HG02852 (cell line): ENCODE measurements at regions not wholly inside any gene's neighbourhood (a gene's known extent, or its start where the extent isn't known, plus 50 kb on each side); places are given as distances from the start of the nearest gene placed in this dataset.

Experiments
- ATAC-seq: cut with Tn5 transposase; IDR thresholded peaks from one replicate; pipeline ENCODE4 v1.9.1; 2021; ENCODE audit warnings: mild to moderate bottlenecking, moderate library complexity; ENCODE audit not compliant: unreplicated experiment

DNA sequence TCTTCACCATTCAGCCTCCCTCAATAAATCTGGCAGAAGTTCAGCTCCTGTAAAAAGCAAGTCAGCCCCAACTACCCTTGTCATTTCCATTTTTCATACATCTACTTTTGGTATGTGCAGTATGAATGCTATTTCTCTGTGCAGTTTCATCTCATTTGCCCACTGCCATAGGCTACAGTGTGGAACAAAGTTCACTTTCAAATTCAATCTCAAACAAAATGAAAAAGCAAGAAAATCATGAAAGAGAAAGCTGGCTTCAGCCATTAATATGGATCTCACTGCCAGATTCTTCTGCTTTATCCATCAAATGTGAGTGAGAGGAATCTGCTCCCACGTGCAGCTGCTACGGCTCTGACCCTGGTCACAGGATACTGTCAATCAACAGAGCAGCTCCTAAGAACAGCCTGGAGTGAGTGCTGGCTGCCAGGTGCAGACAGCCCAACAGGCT lies 494.2 kb downstream of the ZNF608 start:
- no peak for ATAC-seq

DNA sequence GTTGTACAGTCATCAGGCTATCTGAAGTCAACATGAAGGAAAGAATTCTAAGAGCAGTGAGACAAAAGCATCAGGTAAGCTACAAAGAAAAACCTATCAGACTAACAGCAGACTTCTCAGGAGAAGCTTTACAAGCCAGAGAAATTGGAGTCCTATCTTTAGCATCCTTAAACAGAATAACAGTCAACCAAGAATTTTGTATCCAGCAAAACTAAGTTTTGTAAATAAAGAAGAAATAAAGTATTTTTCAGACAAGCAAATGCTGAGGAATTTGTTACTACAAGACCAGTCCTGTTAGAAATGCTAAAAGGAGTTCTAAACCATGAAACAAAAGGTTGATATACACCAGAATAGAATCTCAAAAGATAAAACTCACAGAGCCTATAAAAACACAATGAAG lies 501.2 kb downstream of the ZNF608 start:
- ATAC-seq, result no peak

DNA sequence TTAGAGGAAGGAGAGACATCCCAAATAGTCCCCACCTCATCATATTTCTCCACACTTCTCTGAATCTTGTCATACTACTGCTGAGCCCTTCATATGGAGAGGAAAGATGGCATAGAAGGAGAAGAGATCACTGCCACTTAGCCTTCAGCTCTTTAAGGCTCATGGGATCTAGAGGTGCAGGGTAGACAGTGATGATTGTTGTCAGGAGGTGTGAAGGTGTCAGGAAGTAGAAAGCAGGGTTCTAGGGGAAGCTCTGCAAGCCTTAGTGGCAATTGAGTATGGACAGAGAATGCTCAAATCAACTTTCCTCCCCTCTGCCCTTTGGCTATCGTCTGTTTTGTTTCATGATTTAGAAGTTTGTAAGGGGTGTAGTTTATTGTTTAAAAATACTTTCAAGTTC lies 505.7 kb downstream of the ZNF608 start:
- no peak for ATAC-seq

DNA sequence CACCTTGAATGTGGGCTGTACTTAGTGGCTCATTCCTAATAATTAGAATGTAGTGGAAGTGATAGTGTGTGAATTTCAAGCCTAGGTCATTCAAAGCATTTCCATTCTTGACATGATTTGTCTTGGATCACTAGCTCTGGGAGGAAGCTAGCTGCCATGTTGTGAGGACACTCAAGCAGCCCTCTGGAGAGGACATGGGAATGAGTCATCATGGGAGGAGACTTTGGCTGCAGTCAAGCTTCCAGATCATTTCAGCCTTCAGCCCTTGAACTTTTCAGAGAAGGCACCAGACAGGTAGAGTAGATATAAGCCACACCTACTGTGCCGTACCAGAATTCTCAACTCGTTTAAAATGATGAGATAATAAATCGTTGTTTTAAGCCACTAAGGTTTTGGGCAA lies 506.9 kb downstream of the ZNF608 start:
- no peak for ATAC-seq

DNA sequence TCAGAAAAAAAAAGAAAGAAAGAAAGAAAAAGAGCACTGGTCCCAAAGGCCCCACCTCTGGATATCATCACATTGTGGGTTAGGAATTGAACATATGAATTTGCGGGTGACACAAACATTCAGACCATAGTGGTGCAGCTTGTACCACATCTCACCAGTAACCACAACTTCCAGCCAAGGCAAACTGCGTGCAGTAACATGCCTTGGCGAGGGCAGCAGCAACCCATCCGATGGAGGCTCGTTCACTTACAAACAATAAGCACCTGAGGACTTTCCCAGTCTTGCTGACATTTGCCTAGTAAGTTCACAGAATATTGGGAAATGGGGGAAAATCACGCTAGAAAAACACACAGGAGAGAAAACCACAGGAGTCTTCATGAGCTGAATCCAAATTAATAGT lies 508.1 kb downstream of the ZNF608 start:
- no peak for ATAC-seq

DNA sequence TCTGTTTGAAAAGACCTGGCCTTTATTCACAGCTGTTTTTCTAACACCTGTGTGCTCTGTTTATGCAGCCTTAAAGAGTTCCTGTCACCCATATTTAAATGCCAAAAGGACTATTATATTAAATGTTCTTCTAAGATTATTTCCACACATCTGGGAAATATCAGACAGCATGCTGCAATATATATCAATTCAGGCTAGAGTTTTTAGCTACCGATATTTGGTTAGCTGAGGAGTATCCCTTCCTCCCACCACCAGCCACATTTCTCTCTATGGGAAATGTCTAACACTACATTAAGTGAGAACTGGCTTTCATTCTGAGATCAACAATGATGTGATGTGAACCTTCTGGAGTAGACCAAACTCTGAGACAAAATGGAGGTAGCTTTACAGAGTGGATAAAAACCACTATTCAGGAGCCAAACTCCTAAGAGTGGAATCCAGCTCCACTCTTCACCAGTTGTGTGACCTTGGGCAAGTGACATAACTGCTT lies 509.2 kb downstream of the ZNF608 start:
- ATAC-seq, result no peak

DNA sequence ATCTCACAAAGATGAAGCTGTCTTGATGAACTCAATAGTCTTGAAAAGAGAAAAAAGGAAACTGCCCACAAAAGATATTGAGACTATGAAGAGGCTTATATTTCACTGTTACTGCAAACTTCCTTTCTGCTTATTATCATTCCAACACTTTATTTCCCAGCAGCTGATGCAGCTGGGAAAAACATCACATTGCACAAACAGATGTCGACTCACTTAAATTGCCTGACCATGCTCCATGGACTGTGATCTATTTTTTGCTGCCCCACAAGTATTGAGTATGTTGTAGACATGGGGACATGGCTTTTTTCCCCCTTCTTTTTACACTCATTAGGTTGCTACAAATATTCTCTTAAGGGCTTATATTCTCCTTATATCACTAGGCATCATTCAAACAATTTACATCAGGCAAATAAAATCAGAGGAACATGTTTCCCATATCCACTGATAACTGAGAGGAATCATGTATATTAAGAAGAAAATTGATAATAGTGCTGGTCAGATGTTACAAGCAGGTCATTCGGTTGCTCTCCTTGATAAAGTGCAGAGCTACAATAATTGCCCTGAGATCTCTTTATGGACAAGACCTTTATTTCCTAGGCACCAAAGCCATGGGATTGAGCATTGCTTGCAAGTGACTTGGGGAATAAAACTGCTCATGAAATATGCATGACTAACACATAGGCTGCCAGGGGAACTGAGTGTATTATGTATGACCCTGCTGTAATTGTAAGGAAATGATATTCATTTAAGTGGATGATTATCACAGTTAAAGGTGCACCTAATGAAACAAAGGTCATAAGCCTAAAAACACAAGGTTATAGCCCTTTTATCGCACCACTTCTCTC lies 509.9 kb downstream of the ZNF608 start:
- ATAC-seq, result no peak

DNA sequence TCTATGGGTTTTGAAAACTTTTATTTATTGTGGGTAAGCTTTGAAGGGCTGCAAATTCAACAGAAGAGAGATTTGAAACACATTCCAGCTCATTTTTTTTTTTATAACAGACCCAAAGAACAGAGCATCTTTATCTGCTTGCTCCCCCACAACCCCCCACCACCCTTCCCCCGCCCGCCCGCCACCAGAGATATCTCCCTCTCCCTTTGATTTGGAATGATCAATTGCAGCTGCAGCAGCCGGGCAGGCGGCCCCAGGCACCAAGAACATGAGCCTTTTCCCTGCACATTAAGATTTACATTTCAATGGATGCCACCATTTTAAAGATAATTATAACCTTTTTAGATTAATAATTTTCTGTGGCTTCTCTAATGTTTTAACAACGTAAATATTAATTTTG lies 510.9 kb downstream of the ZNF608 start:
- ATAC-seq, result no peak

DNA sequence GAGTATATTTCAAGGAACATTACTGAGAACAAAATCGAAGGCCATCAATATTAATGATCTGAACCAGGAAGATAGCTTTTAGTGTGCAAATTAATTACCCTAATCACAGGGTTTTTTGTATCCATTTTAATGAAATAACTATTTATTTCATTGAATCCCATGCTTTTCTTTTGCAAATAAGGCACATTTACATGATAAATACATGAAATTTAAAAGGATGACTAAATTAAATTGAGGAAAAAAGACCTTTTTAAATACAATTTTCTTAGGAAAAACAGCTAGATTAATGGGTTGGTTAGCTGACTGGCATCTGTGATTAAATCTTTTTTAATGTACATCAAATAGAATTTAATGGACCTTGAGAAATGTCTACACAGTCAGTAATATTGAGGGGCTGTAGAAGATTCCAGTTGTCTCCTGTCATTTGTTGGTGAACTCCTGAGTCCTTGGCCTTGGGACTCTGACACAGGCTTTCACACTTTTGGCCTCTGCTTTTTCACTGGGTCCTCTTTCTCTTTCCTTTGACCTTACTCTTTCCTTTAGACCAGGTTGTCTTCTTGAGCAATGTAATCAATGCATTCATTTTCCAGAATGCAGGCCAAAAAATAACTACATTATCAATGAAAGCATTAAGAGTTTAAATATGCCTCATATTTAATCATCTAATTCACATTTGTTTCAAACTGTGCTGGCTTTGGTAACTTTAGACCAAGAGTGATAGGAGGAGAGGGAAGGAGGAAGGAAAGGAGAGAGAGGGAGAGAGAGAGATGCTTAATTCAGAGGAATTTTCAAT lies 511.5 kb downstream of the ZNF608 start:
- ATAC-seq, result no peak

DNA sequence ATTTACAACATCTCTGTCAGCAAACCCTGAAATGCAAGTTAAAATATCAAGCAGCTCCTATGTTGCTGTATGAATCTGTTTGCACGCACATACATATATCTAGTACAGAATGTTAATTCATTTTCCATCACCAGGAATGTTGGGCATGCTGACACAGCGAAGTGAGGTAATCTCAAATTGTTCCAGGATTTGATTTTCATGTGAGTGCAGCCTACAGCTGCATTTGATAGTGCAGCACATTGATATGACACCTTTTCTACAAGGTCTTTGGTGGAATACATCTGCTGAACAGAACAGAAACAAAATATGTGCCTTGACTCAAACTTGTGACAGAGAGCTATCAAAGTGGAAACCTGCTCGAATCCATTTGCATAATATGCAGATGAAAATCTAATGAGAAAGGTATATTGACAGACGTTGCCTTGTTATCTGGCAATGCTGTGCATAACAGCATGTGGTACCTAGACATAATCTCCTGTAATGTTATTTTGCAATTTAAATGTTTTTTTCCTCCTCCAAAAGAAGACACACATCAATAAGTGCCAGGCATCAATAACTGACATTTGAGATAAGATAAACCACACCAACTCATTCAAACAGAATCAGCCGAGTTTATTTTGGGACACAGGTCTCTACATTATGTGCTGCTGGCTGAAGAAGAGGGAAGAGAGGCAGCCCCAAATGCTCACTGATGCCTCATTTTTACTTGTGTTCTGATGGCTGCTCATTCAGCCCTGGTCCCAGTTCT lies 512.2 kb downstream of the ZNF608 start:
- ATAC-seq, result no peak

DNA sequence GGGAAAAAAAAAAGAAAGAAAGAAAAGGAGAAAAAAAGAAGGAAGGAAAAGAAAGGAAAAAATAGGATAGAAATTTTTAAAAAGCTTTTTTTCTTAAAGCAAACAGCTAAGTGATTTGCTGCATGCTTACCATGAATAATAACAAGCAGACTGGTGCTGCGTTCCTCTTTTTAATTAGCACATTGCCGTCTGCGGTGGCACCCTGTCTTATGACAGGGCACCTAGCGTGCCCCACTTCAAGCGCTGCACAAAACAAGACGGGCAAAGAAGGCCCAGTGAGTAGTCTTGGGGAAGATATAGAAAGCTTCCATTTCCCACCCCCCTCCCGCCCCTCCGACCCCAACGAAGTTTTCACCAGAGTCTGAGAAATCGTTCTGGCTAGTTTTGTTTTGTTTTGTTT lies 513.9 kb downstream of the ZNF608 start:
- ATAC-seq, result no peak

DNA sequence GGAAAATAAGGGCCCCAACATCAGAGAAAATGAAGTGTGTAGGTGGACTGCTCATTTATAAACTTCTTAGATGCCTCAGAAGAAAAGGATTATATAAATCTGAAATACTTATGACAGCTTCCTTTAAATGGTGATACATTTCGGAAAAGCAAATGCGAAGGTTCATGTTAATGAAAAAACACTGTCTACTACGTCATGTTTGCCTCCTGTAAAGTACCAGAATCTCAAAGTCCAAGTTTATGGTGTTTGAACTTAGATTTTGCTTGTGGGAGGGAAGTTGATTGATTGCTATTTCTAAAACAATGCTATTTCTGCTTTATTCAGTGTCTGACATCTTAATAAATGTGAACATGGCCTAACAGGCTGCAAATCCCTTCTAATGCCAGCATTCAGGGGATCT lies 514.6 kb downstream of the ZNF608 start:
- ATAC-seq, result no peak

DNA sequence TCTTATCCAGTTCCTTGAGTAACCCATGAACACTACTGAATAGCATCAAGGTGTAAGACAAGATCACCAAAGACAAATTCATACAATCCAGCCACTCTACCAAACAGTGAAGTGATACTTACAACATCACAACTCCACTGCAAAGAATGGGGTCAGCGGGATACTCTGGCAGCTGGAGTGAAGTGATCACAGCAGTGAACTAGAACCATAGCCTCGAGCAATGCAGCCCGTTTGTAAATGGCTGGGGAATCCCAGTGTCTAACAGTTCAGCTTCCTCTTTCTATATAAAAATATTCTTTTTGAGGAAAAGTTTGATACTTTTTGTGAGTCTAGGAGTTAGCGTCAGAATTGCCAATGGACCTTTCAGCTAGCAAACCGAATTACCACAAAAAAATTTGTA lies 515.2 kb downstream of the ZNF608 start:
- ATAC-seq, result no peak

DNA sequence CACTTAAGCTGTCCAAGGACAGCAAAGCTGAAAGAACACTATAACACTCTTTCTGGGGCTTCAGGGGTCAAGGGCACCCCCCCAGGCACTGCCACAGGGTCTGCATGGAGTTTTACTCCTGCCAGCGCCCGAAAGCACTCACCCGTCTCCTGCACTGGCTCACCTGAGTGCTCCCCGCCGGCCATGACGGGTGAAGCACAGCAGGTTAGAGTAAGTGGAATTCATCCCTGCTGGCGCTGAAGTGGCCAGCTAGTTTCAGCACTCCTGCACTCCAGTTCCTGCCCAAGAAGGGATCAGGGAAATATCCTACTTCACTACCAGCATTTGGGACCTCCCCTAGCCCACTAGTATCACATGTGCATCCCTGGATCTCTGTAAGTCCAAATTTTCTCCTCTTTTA lies 516.0 kb downstream of the ZNF608 start:
- ATAC-seq, result no peak

DNA sequence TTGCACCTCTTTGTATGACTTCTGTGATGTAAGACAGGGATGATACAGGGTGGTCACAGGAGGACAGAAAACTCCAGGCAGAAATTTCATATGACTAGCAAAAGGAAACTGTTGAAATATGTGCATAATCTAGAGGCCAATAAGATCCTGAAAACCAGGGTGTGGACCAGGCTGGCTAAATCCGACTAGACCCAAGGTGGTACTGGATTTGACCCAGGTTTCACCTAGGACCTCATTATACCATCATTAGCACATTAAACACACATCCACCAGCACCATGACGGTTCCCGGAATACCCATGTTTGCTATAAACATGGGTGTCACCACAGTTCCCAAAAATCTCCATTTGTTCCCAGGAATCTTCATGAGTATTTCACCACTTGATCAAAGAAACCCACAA lies 517.1 kb downstream of the ZNF608 start:
- ATAC-seq, result no peak

DNA sequence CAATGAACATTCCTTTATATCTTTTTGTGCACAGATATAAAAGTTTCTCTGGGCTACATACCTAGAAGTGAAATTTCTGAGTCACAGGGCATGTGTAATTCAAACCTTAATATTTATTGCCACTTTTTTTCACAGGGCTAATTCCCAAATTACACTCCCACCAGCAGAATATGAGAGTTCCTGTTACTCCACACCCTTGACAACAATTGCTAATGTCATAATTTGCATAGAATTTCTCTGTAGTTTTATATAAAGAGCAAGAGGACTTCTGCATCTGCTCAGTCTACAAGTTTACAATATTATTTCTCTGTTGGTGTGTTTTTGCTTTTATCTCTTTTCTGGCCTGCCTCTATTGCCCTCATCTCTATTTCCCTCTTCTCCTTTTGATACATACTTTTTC lies 518.5 kb downstream of the ZNF608 start:
- no peak for ATAC-seq

DNA sequence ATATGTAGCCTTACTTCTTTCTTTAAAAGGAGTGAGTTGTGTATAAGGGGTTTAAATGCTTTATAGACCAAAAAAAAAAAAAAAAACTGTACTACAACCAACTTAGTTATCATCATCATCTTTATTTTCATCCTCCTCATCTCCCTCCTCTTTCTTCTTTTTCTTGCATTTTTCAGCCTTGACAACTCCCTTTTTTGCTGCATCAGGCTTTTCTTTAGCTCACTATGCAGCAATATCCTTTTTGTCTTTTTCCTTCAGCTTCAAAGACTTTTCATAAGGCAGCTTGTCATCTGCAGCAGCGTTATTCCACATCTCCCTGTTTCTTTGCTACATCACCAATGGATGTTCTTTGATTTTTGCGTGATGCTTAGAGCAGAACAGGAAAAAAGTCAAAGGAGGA lies 526.0 kb downstream of the ZNF608 start:
- ATAC-seq, result no peak

DNA sequence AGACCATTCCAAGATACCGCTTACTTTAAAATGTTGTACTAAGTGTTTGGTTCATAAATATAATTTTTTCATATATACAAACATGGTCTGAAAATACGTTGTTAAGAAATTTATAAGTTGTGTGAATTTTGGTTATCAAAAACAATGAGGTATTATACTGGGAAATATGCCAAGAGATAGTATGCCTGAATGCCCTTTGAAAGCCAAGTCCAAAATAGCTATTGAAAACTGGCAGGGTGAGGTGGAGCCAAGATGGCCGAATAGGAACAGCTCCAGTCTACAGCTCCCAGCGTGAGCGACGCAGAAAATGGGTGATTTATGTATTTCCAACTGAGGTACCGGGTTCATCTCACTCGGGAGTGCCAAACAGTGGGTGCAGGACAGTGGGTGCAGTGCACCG lies 533.5 kb downstream of the ZNF608 start:
- ATAC-seq, result no peak

DNA sequence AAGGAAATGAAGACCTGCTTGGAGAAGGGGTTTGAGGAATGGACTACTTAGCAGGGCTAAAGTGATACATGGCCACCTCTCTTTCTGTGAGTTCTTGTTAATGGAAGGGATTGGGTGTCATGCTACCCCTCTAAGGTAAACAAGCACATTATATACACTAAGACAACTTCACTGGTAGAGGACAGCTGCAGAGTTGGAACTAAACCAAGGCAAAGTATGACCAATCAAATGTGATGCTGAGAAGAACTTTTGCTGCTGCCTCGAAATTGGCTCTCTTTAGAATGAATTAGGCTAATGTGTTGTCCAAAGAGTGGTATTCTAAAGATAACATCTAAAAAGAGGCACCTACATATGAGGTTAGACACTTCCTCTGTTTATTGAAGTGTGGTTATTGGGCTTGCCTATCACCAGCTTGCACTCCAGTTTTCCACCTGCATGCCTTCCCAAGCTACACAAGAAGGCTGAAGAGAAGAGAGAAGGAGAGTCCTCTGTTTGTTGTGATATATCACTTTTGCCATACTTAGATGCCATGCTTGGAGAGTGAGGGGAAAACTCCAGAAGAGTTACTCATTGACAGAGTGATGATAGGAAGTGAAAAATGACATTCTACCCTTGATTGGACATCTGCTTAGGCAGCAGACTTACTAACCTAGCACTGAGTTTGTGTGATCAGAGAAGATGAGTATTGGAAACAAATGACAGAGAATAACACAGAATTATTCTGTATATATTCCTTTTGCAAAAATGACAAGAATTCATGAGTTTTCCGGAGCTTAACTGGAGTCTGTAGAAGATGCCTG lies 536.1 kb downstream of the ZNF608 start:
- ATAC-seq, result no peak

DNA sequence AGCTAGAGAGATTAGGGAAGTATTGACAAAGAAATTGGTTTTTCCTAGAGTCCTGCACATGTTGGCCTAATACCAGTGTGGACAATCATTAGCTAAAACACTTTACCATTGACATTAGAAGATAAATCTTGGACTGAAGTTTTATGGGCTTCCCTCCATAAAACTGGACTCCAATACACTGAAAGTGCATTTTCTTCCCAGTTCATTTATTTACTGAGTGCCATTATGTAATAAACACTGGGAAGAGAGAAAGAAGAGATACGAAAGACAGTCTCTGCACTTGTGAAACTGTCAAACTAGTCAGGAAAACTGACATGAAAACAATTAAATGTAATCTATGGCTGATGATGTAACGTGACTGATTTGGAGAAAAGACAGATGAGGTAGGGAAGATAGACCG lies 539.3 kb downstream of the ZNF608 start:
- no peak for ATAC-seq

DNA sequence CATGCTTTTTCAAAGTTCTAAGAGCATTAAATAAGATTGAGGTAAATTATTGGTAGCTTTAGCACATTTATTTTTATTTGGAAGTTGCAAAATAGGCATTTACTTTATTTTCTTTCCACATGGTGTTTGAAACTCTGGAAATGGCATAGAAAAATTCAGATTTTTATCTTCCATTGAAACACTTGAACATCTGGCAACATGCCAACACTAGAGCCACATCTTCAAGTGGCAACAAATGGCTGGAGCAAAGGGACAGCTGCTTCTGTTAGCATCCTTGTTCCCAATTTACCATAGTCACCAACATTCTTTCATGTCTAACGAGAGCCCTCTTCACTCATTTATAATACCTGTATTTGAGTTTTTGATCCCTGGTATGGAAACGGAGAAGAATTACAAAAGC lies 539.9 kb downstream of the ZNF608 start:
- no peak for ATAC-seq
